ENCODE measurements at regions not wholly inside any gene's neighbourhood (a gene's known extent, or its start where the extent isn't known, plus 50 kb on each side); places are given as distances from the start of the nearest gene placed in this dataset.

DNA sequence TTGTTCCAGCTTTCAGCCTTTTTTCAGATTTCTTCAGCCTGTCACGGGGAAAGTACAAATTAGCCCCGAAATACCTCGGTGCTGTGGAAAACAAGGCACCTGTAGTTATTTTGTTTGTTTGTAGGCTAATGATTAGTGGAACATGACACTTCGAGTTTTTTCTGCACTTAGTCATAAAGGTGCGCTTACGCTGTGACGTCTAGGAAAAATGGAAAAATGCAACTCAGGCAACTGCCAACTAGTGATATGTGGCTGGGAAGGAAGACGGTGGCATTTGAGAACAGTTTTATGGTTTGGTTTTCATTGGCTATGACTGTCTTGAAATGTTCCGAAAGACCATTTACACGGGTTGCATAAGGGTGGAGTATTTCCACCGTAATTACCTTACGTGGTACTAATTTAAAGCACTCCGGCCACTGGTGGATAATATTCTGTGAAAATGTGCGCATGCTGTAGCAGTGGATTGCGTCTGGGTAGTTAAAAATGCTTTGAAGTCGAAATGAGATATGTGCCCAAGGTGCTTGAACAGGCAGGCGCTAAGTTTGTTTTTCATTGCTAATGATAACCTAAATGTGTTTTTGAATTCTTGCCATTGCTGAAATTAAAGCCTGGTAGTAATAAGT, 94.5 kb upstream of the CELF2 start:
- TF ChIP-seq, protein P1, sequence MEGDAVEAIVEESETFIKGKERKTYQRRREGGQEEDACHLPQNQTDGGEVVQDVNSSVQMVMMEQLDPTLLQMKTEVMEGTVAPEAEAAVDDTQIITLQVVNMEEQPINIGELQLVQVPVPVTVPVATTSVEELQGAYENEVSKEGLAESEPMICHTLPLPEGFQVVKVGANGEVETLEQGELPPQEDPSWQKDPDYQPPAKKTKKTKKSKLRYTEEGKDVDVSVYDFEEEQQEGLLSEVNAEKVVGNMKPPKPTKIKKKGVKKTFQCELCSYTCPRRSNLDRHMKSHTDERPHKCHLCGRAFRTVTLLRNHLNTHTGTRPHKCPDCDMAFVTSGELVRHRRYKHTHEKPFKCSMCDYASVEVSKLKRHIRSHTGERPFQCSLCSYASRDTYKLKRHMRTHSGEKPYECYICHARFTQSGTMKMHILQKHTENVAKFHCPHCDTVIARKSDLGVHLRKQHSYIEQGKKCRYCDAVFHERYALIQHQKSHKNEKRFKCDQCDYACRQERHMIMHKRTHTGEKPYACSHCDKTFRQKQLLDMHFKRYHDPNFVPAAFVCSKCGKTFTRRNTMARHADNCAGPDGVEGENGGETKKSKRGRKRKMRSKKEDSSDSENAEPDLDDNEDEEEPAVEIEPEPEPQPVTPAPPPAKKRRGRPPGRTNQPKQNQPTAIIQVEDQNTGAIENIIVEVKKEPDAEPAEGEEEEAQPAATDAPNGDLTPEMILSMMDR (IDR thresholded peaks at IDR 0.05; ENCODE audit: extremely low read depth, missing control alignments): no peak

DNA sequence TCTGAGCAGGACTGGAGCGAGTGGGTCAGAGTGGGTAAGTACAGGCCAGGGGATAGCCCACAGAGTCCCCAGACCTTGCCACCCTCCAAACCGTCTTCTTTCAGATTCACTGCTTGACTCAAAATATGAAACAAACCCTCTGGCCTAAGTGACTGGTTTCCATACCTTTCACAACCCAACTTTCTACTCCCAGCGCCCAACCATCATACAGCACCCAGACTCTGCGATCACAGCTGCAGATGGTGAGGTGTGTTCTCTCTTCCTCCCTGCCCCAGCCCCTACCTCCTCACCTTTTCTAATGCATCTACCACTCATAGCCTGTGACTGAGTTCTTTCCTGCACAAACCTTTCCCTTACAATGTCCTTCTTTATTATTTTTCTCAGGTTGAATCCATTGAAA, 92.0 kb upstream of the CELF2 start:
- TF ChIP-seq, protein P1 (IDR thresholded peaks at IDR 0.05; ENCODE audit: extremely low read depth, missing control alignments): no peak
- no peak for DNase-seq (ENCODE audit: low spot score)

More for the DNA sequence above, 94.5 kb upstream of the CELF2 start:
- no peak for DNase-seq (ENCODE audit: low spot score)

DNA sequence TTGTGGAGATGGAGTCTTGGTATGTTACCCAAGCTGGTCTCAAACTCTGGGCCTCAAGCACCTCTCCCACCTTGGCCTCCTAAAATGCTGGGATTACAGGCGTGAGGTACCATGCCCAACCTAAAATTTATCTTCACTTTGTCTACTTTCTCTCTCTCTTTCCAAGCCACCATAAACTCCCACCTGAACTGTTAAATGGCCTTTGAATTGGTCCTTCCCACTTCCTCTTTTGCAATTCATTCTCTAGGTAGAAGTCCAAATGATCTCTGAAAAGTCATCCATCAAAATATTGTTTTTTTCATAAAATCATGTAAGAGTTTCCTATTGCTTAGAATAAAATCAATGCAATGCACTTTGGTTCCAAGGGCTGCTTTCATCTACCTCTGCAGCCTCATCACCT, 90.1 kb upstream of the CELF2 start:
- no peak for DNase-seq (ENCODE audit: low spot score)
- TF ChIP-seq, protein P1 (IDR thresholded peaks at IDR 0.05; ENCODE audit: extremely low read depth, missing control alignments): no peak

DNA sequence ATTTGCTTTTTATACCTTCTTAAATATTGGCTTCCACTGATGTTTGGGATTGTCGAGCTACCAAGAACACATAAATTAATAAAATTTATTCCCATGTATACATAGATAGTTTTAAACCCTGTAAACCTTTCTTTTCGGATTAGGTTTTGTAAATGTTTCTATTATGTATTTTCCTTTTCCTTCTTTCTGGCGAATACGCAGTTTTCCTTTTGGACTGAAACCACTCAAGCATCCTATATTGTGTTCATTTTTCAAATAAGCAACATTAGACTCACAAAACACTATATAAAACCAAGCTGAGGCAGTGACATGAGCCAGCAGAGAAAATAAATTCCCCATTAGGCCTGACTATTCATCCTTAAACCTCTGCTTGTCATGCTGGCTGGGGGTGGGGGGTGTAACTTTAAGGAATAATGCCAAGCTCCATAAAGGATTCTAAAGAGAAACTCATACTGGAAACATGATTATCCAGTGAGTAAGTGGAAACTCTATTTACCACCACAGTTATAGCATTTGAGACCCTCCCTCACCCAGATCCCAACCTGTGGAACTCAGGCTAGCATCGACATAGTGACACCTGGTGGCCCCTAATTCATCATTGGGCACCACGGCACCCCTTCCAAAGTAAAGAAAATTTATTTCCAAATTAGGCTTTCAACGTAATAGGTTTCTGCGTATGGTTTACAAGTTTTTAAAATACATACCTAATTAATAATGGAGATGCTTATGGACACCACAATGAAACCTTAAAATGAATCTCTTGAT, 86.5 kb upstream of the CELF2 start:
- TF ChIP-seq, protein P1 (IDR thresholded peaks at IDR 0.05; ENCODE audit: extremely low read depth, missing control alignments): no peak
- DNase-seq (ENCODE audit: low spot score): no peak

DNA sequence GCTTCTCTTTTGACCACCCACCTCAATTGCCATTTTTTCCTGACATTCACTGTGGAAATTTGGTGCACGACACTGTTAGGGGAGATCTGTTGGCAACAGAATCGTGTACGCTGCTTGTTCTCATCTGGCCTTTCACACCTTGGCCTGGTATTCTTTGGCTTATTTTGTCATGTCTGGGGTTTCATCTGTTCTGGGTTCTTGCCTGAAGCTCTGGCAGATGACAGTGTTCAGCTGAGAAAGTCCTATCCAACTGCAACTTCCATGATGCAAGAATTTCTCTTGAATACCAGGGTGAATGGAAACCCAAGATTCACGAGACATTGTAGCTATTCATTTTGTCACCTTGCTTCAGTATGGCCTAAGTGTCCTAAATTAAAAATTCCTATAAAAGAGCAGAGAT, 82.6 kb upstream of the CELF2 start:
- no peak for DNase-seq (ENCODE audit: low spot score)
- TF ChIP-seq, protein P1 (IDR thresholded peaks at IDR 0.05; ENCODE audit: extremely low read depth, missing control alignments): no peak

DNA sequence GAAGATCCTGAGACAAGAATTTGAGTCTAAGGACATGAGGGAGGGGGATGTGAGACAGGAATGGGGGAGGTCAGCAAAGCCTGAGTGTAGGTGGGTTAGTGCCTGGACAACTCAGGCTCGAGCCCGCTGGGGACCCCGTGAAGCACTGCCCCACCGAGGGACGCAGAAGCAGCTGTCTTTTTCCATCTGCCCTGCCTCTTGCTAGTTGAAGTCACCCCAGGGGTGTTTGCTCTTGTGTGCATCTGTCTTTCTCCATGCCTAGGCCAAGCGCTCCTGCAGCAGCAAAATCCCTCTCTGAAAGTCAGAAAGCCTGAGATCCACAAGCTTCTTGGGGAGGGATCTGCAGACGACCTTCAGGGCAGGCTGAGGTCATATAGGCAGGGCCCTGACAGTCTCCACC, 79.0 kb upstream of the CELF2 start:
- TF ChIP-seq, protein P1 (IDR thresholded peaks at IDR 0.05; ENCODE audit: extremely low read depth, missing control alignments): no peak
- no peak for DNase-seq (ENCODE audit: low spot score)

DNA sequence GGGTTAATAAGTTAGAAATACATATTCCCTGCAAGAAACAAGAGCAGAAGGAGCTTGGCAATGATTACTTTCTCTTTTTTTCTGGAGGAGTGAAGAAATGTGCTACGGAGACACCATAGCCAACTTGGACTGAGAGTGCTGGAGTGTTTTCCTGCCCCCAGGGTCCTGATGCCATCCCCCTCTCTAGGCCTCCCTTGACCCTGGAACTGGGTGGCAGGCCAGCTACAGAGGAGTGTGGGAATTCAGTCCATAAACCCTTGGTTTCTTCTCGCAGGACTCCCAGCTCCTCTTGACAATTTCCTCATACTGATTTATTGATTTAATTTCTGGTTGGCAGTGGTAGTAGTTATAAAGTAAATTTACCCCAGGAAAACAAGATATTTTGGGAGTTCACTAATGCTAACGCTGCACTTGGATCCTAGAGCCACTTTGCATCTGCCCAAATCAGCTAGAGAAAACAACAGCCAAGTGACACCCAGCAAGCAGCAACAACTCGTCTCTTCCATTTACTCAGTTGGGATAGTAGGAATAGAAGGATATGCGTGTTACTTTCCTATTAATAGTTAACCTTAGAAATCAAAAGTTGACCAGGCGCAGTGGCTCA, 76.4 kb upstream of the CELF2 start:
- TF ChIP-seq, protein P1 (IDR thresholded peaks at IDR 0.05; ENCODE audit: extremely low read depth, missing control alignments): no peak
- DNase-seq (ENCODE audit: low spot score): no peak

Data from GM20000 (cell line).